ENCODE measurements at regions not wholly inside any gene's neighbourhood (a gene's known extent, or its start where the extent isn't known, plus 50 kb on each side); places are given as distances from the start of the nearest gene placed in this dataset.

GRCh38 chr3:104764496-104764895 is 602.2 kb upstream of the ALCAM start:
- Histone ChIP-seq H2AFZ (ENCODE audit: low read depth, low read length) (no peak overlapping the region), H3K4me3 (ENCODE audit: low read depth in 1 of 2, low read length in 2 of 2) (no peak overlapping the region), H3K27ac (ENCODE audit: low read length) (no peak overlapping the region), H3K4me2 (ENCODE audit: insufficient read depth, low read length) (no peak overlapping the region), H3K9me3 (ENCODE audit: insufficient read depth, low read length, severe bottlenecking) (no peaks in the 10 kb centered on the region), H4K20me1 (ENCODE audit: insufficient read depth, low read length) (no peaks in the 10 kb centered on the region), H3K27me3 (ENCODE audit: insufficient read depth, low read length, poor library complexity) (no peaks in the 10 kb centered on the region), H3K36me3 (ENCODE audit: insufficient read depth, low read length) (no peaks in the 10 kb centered on the region), H3K4me1 (ENCODE audit: insufficient read depth, low read length) (no peaks in the 10 kb centered on the region), H3K79me2 (ENCODE audit: insufficient read depth, low read length) (no peaks in the 10 kb centered on the region), H3K9ac (ENCODE audit: low read depth, low read length) (no peak overlapping the region)
- ATAC-seq (ENCODE audit: insufficient read depth, low read depth) (no peak), DNase-seq (no peak)
- no peak for TF ChIP-seq EZH2 (IDR thresholded peaks at IDR 0.05; ENCODE audit: borderline replicate concordance, low read depth, low read length, severe bottlenecking)
- TF ChIP-seq CTCF (IDR thresholded peaks at IDR 0.05; ENCODE audit: borderline replicate concordance, extremely low read depth, low read length, poor library complexity, severe bottlenecking): no peak

GRCh38 chr3:104768886-104769285 is 597.8 kb upstream of the ALCAM start:
- no peak for DNase-seq
- no peak overlapping the region for H3K27ac ChIP-seq (ENCODE audit: low read length)
- no peaks in the 10 kb centered on the region for H4K20me1 ChIP-seq (ENCODE audit: insufficient read depth, low read length)
- H3K4me3 ChIP-seq (ENCODE audit: low read depth in 1 of 2, low read length in 2 of 2): no peak overlapping the region
- TF ChIP-seq CTCF (IDR thresholded peaks at IDR 0.05; ENCODE audit: borderline replicate concordance, extremely low read depth, low read length, poor library complexity, severe bottlenecking) (no peak), EZH2 (IDR thresholded peaks at IDR 0.05; ENCODE audit: borderline replicate concordance, low read depth, low read length, severe bottlenecking) (no peak)
- H2AFZ ChIP-seq (ENCODE audit: low read depth, low read length): no peak overlapping the region
- H3K9me3 ChIP-seq (ENCODE audit: insufficient read depth, low read length, severe bottlenecking): no peaks in the 10 kb centered on the region
- no peaks in the 10 kb centered on the region for H3K36me3 ChIP-seq (ENCODE audit: insufficient read depth, low read length)
- no peaks in the 10 kb centered on the region for H3K27me3 ChIP-seq (ENCODE audit: insufficient read depth, low read length, poor library complexity)
- no peak overlapping the region for H3K4me2 ChIP-seq (ENCODE audit: insufficient read depth, low read length)
- no peaks in the 10 kb centered on the region for H3K4me1 ChIP-seq (ENCODE audit: insufficient read depth, low read length)
- ATAC-seq (ENCODE audit: insufficient read depth, low read depth): no peak
- no peaks in the 10 kb centered on the region for H3K79me2 ChIP-seq (ENCODE audit: insufficient read depth, low read length)
- no peak overlapping the region for H3K9ac ChIP-seq (ENCODE audit: low read depth, low read length)

DNA sequence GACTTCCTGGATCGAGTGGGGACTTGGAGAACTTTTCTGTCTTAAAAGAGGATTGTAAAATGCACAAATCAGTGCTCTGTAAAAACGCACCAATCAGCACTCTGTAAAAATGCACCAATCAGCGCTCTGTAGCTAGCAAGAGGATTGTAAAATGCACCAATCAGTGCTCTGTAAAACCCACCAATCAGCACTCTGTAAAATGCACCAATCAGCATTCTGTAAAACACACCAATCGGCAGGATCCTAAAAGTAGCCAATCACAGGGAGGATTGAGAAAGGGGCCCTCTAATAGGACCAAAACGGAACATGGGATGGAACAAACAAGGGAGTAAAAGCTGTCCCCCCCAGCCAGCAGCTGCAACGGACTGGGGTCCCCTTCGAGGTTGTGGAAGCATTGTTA is 587.4 kb upstream of the ALCAM start:
- Histone ChIP-seq H3K4me3 (ENCODE audit: low read depth in 1 of 2, low read length in 2 of 2) (no peak overlapping the region), H4K20me1 (ENCODE audit: insufficient read depth, low read length) (no peaks in the 10 kb centered on the region), H3K27ac (ENCODE audit: low read length) (no peak overlapping the region), H3K4me2 (ENCODE audit: insufficient read depth, low read length) (no peak overlapping the region), H3K9ac (ENCODE audit: low read depth, low read length) (no peak overlapping the region), H3K9me3 (ENCODE audit: insufficient read depth, low read length, severe bottlenecking) (no peaks in the 10 kb centered on the region), H3K36me3 (ENCODE audit: insufficient read depth, low read length) (no peaks in the 10 kb centered on the region), H3K27me3 (ENCODE audit: insufficient read depth, low read length, poor library complexity) (no peaks in the 10 kb centered on the region), H2AFZ (ENCODE audit: low read depth, low read length) (no peak overlapping the region), H3K4me1 (ENCODE audit: insufficient read depth, low read length) (no peaks in the 10 kb centered on the region), H3K79me2 (ENCODE audit: insufficient read depth, low read length) (no peaks in the 10 kb centered on the region)
- DNase-seq (no peak), ATAC-seq (ENCODE audit: insufficient read depth, low read depth) (no peak)
- no peak for TF ChIP-seq EZH2 (IDR thresholded peaks at IDR 0.05; ENCODE audit: borderline replicate concordance, low read depth, low read length, severe bottlenecking)
- TF ChIP-seq CTCF (IDR thresholded peaks at IDR 0.05; ENCODE audit: borderline replicate concordance, extremely low read depth, low read length, poor library complexity, severe bottlenecking): no peak

GRCh38 chr3:104781112-104781511 is 585.6 kb upstream of the ALCAM start:
- no peaks in the 10 kb centered on the region for H3K79me2 ChIP-seq (ENCODE audit: insufficient read depth, low read length)
- no peak for TF ChIP-seq EZH2 (IDR thresholded peaks at IDR 0.05; ENCODE audit: borderline replicate concordance, low read depth, low read length, severe bottlenecking)
- TF ChIP-seq CTCF (IDR thresholded peaks at IDR 0.05; ENCODE audit: borderline replicate concordance, extremely low read depth, low read length, poor library complexity, severe bottlenecking): no peak
- H3K4me3 ChIP-seq (ENCODE audit: low read depth in 1 of 2, low read length in 2 of 2): no peak overlapping the region
- DNase-seq (no peak), ATAC-seq (ENCODE audit: insufficient read depth, low read depth) (no peak)
- H3K36me3 ChIP-seq (ENCODE audit: insufficient read depth, low read length): no peaks in the 10 kb centered on the region
- H3K9ac ChIP-seq (ENCODE audit: low read depth, low read length): no peak overlapping the region
- no peaks in the 10 kb centered on the region for H3K27me3 ChIP-seq (ENCODE audit: insufficient read depth, low read length, poor library complexity)
- no peak overlapping the region for H3K27ac ChIP-seq (ENCODE audit: low read length)
- no peak overlapping the region for H3K4me2 ChIP-seq (ENCODE audit: insufficient read depth, low read length)
- H3K9me3 ChIP-seq (ENCODE audit: insufficient read depth, low read length, severe bottlenecking): no peaks in the 10 kb centered on the region
- no peaks in the 10 kb centered on the region for H4K20me1 ChIP-seq (ENCODE audit: insufficient read depth, low read length)
- H2AFZ ChIP-seq (ENCODE audit: low read depth, low read length): no peak overlapping the region
- no peaks in the 10 kb centered on the region for H3K4me1 ChIP-seq (ENCODE audit: insufficient read depth, low read length)
